ENCODE measurements at regions not wholly inside any gene's neighbourhood (a gene's known extent, or its start where the extent isn't known, plus 50 kb on each side); places are given as distances from the start of the nearest gene placed in this dataset. TPM values are rescaled to one million over a fixed set of nuclear protein-coding genes. Genes with fewer than 3 reads are reported as not detected.

DNA sequence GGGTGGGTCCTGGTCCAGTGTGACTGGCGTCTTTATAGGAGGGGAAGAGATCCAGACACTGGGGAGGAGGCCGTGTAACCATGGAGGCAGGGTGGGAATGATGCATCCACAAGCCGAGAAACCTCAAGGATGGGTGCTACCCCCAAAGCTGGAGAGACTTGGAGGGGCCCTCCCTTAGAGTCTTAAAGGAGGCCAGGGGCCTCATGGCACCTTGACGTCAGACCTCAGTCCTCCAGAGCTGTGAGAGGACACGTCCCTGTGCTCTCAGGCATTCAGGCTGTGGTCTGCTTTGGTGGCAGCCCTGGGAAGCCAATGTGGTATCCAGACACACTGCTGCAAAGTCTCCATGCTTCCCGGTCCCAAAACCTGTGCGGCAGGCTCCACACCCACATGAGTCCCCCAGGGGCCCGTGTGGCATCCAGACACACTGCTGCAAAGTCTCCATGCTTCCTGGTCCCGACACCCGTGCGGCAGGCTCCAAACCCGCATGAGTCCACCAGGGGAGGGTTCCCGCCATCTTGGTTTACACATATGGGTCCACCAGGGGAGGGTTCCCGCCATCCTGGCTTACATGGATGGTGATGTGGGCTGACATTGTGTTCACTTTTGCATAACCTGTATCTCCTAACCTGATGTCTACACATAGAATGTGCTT, 278.0 kb downstream of the SMOC2 start:
- DNase-seq = no peak

More for the DNA sequence above, 278.0 kb downstream of the SMOC2 start:
- H3K9ac ChIP-seq (ENCODE audit: low read length) = no peak overlapping the region
- H3K56ac ChIP-seq (ENCODE audit: low read length) = no peak overlapping the region
- H4K8ac ChIP-seq (ENCODE audit: low read depth, low read length) = no peak overlapping the region
- H3K79me1 ChIP-seq (ENCODE audit: low read length) = no peaks in the 10 kb centered on the region
- H4K5ac ChIP-seq (ENCODE audit: low read length) = no peak overlapping the region
- no peaks in the 10 kb centered on the region for H3K27me3 ChIP-seq (ENCODE audit: insufficient read depth, low read length, poor library complexity)
- no peak overlapping the region for H3K4ac ChIP-seq (ENCODE audit: low read depth, low read length)
- H2BK15ac ChIP-seq (replicated peaks; ENCODE audit: low read depth) = no peak overlapping the region
- H3K4me1 ChIP-seq (ENCODE audit: control insufficient read depth, low read depth, low read length) = no peaks in the 10 kb centered on the region
- H3K4me3 ChIP-seq (ENCODE audit: low read length) = no peak overlapping the region
- no CpG with 5 or more reads among the region's 14 CpGs for WGBS (ENCODE audit: extremely low coverage, insufficient coverage, low lambda C conversion rate)
- no peak overlapping the region for H3K27ac ChIP-seq (ENCODE audit: low read depth, low read length)
- H3K23ac ChIP-seq (ENCODE audit: low read length) = no peak overlapping the region
- no peaks in the 10 kb centered on the region for H3K79me2 ChIP-seq (ENCODE audit: control insufficient read depth, insufficient read depth, low read length)
- H3K36me3 ChIP-seq (ENCODE audit: control insufficient read depth, insufficient read depth, low read length) = no peaks in the 10 kb centered on the region
- no peak overlapping the region for H2BK5ac ChIP-seq (ENCODE audit: low read length)
- no peak overlapping the region for H2BK120ac ChIP-seq (ENCODE audit: low read depth, low read length)
- H3K4me2 ChIP-seq (ENCODE audit: low read length) = no peak overlapping the region
- H3K18ac ChIP-seq (ENCODE audit: low read length) = no peak overlapping the region
- no peak overlapping the region for H2AK5ac ChIP-seq (ENCODE audit: low read length)

Small RNA genes in the stretch of these regions (small RNA-seq; reads per million reads assigned to genes)
- gene AL513210.1 (ENCODE audit: insufficient read depth) = not detected
